ENCODE measurements at regions not wholly inside any gene's neighbourhood (a gene's known extent, or its start where the extent isn't known, plus 50 kb on each side); places are given as distances from the start of the nearest gene placed in this dataset.

DNA sequence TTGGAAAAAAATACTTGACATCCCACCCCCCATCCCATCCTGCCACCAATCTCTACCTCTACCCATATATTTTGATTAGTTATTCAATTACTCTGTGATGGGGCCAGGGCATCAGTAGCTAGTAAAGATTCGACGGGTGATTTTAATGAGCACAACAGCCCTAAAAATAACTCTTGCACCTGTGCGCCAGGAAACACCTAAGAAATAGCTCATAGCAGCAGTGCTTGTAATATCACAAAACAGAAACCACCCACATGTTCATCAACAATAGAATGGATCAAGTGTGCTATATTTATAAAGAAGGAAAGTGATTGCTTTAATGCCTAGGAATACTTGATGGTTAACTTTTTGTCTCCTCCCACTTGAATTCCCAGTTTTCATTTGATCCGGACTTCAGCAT lies 225.6 kb upstream of the LCORL start:
- Histone ChIP-seq H2AFZ (ENCODE audit: low read depth, low read length, severe bottlenecking) (no peak overlapping the region), H3K4me3 (ENCODE audit: insufficient read depth, low read length, poor library complexity, severe bottlenecking) (no peak overlapping the region), H3K36me3 (ENCODE audit: low read length) (no peaks in the 10 kb centered on the region), H3K9me3 (ENCODE audit: insufficient read depth, low read length) (no peaks in the 10 kb centered on the region), H4K20me1 (ENCODE audit: low read depth, low read length) (no peaks in the 10 kb centered on the region), H3K27me3 (ENCODE audit: low read length) (no peaks in the 10 kb centered on the region), H3K9ac (ENCODE audit: low read length) (no peak overlapping the region), H3K27ac (ENCODE audit: low read depth, low read length) (no peak overlapping the region), H3K79me2 (ENCODE audit: insufficient read depth, low read length) (no peaks in the 10 kb centered on the region), H3K4me2 (ENCODE audit: low read depth, low read length, poor library complexity, severe bottlenecking) (no peak overlapping the region), H3K9me2 (replicated peaks; ENCODE audit: insufficient read depth, low read length) (no peaks in the 10 kb centered on the region), H3F3A (ENCODE audit: insufficient read depth) (no peaks in the 10 kb centered on the region)
- TF ChIP-seq EZH2phosphoT487 (conservative IDR thresholded peaks at IDR 0.05; ENCODE audit: low read length) = no peak
- TF ChIP-seq, protein P1, sequence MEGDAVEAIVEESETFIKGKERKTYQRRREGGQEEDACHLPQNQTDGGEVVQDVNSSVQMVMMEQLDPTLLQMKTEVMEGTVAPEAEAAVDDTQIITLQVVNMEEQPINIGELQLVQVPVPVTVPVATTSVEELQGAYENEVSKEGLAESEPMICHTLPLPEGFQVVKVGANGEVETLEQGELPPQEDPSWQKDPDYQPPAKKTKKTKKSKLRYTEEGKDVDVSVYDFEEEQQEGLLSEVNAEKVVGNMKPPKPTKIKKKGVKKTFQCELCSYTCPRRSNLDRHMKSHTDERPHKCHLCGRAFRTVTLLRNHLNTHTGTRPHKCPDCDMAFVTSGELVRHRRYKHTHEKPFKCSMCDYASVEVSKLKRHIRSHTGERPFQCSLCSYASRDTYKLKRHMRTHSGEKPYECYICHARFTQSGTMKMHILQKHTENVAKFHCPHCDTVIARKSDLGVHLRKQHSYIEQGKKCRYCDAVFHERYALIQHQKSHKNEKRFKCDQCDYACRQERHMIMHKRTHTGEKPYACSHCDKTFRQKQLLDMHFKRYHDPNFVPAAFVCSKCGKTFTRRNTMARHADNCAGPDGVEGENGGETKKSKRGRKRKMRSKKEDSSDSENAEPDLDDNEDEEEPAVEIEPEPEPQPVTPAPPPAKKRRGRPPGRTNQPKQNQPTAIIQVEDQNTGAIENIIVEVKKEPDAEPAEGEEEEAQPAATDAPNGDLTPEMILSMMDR (IDR thresholded peaks at IDR 0.05; ENCODE audit: insufficient read depth, low read length, poor library complexity, severe bottlenecking) = no peak

DNA sequence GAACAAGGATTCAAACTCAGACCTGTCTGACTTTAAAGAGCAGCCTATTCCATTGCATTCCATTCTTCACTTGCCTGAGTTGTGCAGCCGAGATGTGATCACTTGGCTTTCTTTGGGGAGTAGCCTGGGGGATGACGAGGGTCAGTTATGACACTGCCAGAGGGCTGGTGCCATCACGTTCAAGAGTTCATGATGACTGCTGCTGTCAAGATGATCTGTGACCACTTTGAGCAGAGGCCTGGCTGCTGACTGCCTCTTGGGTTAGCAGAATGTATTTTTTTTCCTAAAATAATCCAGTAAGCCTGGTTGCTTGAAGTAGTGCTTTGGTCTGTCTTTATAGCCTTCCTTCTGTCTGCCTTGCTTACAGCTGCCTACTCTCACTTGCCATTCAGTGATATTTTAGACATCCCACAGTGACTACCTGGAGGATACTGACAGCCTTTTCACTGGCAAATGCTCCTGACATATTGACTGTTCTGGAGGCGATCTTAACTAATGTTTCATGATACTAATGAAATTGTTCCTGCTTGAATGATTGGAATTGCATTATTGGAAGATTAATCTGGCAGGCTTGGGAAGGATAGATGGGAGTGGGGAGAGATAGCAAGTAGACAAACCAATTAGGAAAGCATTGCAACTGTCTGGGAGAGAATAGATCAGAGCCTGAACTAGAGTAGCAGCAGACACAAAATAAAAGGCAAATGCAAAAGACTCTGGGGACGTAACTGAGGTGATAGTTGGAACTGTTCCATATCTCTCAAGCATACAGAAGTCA lies 221.6 kb upstream of the LCORL start:
- H3K9me3 ChIP-seq (ENCODE audit: insufficient read depth, low read length) = no peaks in the 10 kb centered on the region
- no peak overlapping the region for H3K4me2 ChIP-seq (ENCODE audit: low read depth, low read length, poor library complexity, severe bottlenecking)

DNA sequence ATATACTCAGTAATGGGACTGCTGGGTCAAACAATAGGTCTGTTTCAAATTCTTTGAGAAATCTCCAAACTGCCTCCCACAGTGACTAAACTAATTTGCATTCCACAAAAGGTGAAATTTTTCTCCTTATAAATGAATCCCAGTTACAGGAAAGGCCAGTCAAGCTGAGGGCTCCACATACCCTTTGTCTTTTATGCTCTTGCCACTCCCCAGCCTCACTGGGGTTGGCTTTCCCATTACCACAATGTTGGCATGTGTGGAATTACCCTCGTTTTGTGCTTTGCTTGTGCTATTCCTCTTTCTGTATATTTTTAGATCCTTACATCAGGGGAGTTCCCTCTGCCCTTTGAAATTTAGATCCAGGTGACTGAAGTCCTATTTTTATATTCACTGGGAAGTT lies 220.2 kb upstream of the LCORL start:
- H3K9ac ChIP-seq (ENCODE audit: low read length) = no peak overlapping the region
- TF ChIP-seq EZH2phosphoT487 (conservative IDR thresholded peaks at IDR 0.05; ENCODE audit: low read length) = no peak
- TF ChIP-seq, protein P1 (IDR thresholded peaks at IDR 0.05; ENCODE audit: insufficient read depth, low read length, poor library complexity, severe bottlenecking) = no peak
- H4K20me1 ChIP-seq (ENCODE audit: low read depth, low read length) = no peaks in the 10 kb centered on the region
- H3F3A ChIP-seq (ENCODE audit: insufficient read depth) = no peaks in the 10 kb centered on the region
- no peaks in the 10 kb centered on the region for H3K27me3 ChIP-seq (ENCODE audit: low read length)
- no peak overlapping the region for H3K4me3 ChIP-seq (ENCODE audit: insufficient read depth, low read length, poor library complexity, severe bottlenecking)
- H3K27ac ChIP-seq (ENCODE audit: low read depth, low read length) = no peak overlapping the region
- H3K9me2 ChIP-seq (replicated peaks; ENCODE audit: insufficient read depth, low read length) = no peaks in the 10 kb centered on the region
- H3K4me2 ChIP-seq (ENCODE audit: low read depth, low read length, poor library complexity, severe bottlenecking) = no peak overlapping the region
- H3K36me3 ChIP-seq (ENCODE audit: low read length) = no peaks in the 10 kb centered on the region
- H2AFZ ChIP-seq (ENCODE audit: low read depth, low read length, severe bottlenecking) = no peak overlapping the region
- no peaks in the 10 kb centered on the region for H3K9me3 ChIP-seq (ENCODE audit: insufficient read depth, low read length)
- H3K79me2 ChIP-seq (ENCODE audit: insufficient read depth, low read length) = no peaks in the 10 kb centered on the region

More for the DNA sequence above, 221.6 kb upstream of the LCORL start:
- Histone ChIP-seq H3K79me2 (ENCODE audit: insufficient read depth, low read length) (no peaks in the 10 kb centered on the region), H3F3A (ENCODE audit: insufficient read depth) (no peaks in the 10 kb centered on the region), H3K9ac (ENCODE audit: low read length) (no peak overlapping the region), H4K20me1 (ENCODE audit: low read depth, low read length) (no peaks in the 10 kb centered on the region), H3K4me3 (ENCODE audit: insufficient read depth, low read length, poor library complexity, severe bottlenecking) (no peak overlapping the region), H3K9me2 (replicated peaks; ENCODE audit: insufficient read depth, low read length) (no peaks in the 10 kb centered on the region), H3K27ac (ENCODE audit: low read depth, low read length) (no peak overlapping the region), H3K36me3 (ENCODE audit: low read length) (no peaks in the 10 kb centered on the region), H2AFZ (ENCODE audit: low read depth, low read length, severe bottlenecking) (no peak overlapping the region), H3K27me3 (ENCODE audit: low read length) (no peaks in the 10 kb centered on the region)
- TF ChIP-seq, protein P1 (IDR thresholded peaks at IDR 0.05; ENCODE audit: insufficient read depth, low read length, poor library complexity, severe bottlenecking) = no peak
- TF ChIP-seq EZH2phosphoT487 (conservative IDR thresholded peaks at IDR 0.05; ENCODE audit: low read length) = no peak

All from SU-DHL-6 (cell line).